GM23248 (cell line): ENCODE measurements at regions not wholly inside any gene's neighbourhood (a gene's known extent, or its start where the extent isn't known, plus 50 kb on each side); places are given as distances from the start of the nearest gene placed in this dataset.

Experiments used
- DNase-seq: peaks from one replicate; pipeline ENCODE4 v3.0.0-alpha.2; 2015
- H2AFZ ChIP-seq: fragments of 200-600 bp; sonication (generic); 2 replicates; pipeline ENCODE4 v1.6.1; 2016; ENCODE audit warnings: antibody characterized with exemption
- H3F3A ChIP-seq: fragments of 200-600 bp; sonication (generic); 2 replicates; pipeline ENCODE4 v1.6.1; 2016; ENCODE audit warnings: mild to moderate bottlenecking, antibody characterized with exemption, mixed run types; ENCODE audit not compliant: insufficient read depth
- H3K27ac ChIP-seq: fragments of 200-600 bp; sonication (generic); 2 replicates; pipeline ENCODE4 v1.5.1; 2016; ENCODE audit warnings: mild to moderate bottlenecking
- H3K27me3 ChIP-seq: fragments of 200-600 bp; sonication (generic); replicated peaks from 2 replicates; pipeline ENCODE4 v1.6.1; 2016; ENCODE audit warnings: mild to moderate bottlenecking; ENCODE audit not compliant: insufficient read depth
- H3K36me3 ChIP-seq: fragments of 200-600 bp; sonication (generic); 2 replicates; pipeline ENCODE4 v1.6.1; 2016; ENCODE audit warnings: low read depth, mild to moderate bottlenecking
- H3K4me1 ChIP-seq: fragments of 200-600 bp; sonication (generic); 2 replicates; pipeline ENCODE4 v1.6.1; 2016; ENCODE audit warnings: mild to moderate bottlenecking; ENCODE audit not compliant: insufficient read depth
- H3K4me2 ChIP-seq: fragments of 200-600 bp; sonication (generic); one replicate; pipeline ENCODE4 v1.6.1; 2016; ENCODE audit warnings: mild to moderate bottlenecking; ENCODE audit not compliant: unreplicated experiment
- H3K4me3 ChIP-seq: fragments of 200-600 bp; sonication (generic); 2 replicates; pipeline ENCODE4 v1.5.1; 2016; ENCODE audit warnings: mild to moderate bottlenecking
- H3K79me2 ChIP-seq: fragments of 200-600 bp; sonication (generic); 2 replicates; pipeline ENCODE4 v1.6.1; 2016; ENCODE audit warnings: mild to moderate bottlenecking; ENCODE audit not compliant: insufficient read depth
- H3K9ac ChIP-seq: fragments of 200-600 bp; sonication (generic); 2 replicates; pipeline ENCODE4 v1.6.1; 2016; ENCODE audit warnings: mild to moderate bottlenecking
- H3K9me2 ChIP-seq: fragments of 200-600 bp; sonication (generic); 2 replicates; pipeline ENCODE4 v1.6.1; 2016; ENCODE audit warnings: mixed run types, mild to moderate bottlenecking, moderate library complexity; ENCODE audit not compliant: insufficient read depth
- H3K9me3 ChIP-seq: fragments of 200-600 bp; sonication (generic); one replicate; pipeline ENCODE4 v1.6.1; 2017; ENCODE audit warnings: low read depth
- H4K20me1 ChIP-seq: fragments of 200-600 bp; sonication (generic); 2 replicates; pipeline ENCODE4 v1.6.0; 2016; ENCODE audit not compliant: insufficient read depth
- EZH2 ChIP-seq: fragments of 200-600 bp; sonication (generic); IDR thresholded peaks from 2 replicates; pipeline ENCODE4 v1.6.1; 2018; ENCODE audit warnings: antibody characterized with exemption, mild to moderate bottlenecking; ENCODE audit not compliant: insufficient read depth, poor library complexity, severe bottlenecking
- EZH2phosphoT487 ChIP-seq: fragments of 200-600 bp; sonication (generic); IDR thresholded peaks from 2 replicates; pipeline ENCODE4 v1.6.1; 2018; ENCODE audit warnings: antibody characterized with exemption, moderate library complexity, mild to moderate bottlenecking, low read depth; ENCODE audit not compliant: insufficient read depth
- WGBS, 2 experiments: methylation state at CpG; one replicate each; pipeline ENCODE4 v1.1.6; 2015 to 2017; ENCODE audit warnings: low lambda C conversion rate in 2 of 2, low coverage in 1 of 2; ENCODE audit errors: missing lambda C conversion rate in 2 of 2; 5-methylcytosine and 5-hydroxymethylcytosine counted together
- in situ Hi-C: fragments of 300-500 bp; cut with MboI; formaldehyde crosslinking; loops from 2 replicates; pipeline ENCODE4 v1.15.0; 2020

DNA sequence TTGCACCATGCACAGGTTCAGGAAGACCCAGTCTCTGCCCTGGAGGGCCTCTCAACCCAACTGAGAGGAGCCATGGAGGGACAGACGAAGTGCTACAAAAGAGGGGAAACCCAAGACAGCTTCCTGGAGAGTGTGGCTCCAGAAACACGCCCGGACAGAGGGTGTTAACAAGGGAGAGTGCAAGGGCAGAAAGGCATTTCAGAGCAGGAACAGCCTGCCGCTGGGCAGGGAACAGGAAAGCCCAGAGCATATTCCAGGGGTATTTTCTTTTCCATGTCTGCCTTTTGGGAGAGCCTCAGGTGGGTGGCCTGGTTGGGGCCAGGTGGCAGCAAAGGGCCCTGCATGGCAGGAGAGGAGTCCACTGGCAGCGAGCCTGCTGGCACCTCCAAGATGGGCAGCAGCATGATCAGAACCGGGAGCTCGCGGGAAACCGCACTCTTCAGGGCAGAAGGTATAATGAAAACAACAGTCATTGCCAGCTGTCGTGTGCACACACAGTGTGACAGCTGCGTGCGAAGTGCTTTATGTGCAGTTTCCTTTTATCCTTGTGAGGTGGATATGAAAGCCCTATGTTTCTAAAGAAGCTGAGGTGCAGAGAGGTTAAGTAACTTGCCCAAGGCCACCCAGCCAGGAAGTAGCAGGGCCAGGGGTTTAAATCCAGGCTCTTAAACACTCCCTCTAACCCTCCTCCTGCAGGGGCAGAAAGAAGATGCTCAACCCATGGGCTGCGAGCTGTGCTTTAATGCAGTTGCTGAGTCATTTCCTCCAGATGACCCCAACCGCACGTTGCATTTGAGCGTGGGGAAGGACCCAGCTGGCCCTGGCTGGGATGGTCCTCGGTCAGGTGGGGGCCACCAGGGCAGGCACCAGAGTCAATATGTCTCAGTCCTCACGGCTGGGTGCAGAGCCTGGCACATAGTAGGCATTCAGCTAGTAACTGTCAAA lies 128.6 kb downstream of the OAT start:
- H3K27ac ChIP-seq = no peak overlapping the region
- in situ Hi-C loops = no loop called here

DNA sequence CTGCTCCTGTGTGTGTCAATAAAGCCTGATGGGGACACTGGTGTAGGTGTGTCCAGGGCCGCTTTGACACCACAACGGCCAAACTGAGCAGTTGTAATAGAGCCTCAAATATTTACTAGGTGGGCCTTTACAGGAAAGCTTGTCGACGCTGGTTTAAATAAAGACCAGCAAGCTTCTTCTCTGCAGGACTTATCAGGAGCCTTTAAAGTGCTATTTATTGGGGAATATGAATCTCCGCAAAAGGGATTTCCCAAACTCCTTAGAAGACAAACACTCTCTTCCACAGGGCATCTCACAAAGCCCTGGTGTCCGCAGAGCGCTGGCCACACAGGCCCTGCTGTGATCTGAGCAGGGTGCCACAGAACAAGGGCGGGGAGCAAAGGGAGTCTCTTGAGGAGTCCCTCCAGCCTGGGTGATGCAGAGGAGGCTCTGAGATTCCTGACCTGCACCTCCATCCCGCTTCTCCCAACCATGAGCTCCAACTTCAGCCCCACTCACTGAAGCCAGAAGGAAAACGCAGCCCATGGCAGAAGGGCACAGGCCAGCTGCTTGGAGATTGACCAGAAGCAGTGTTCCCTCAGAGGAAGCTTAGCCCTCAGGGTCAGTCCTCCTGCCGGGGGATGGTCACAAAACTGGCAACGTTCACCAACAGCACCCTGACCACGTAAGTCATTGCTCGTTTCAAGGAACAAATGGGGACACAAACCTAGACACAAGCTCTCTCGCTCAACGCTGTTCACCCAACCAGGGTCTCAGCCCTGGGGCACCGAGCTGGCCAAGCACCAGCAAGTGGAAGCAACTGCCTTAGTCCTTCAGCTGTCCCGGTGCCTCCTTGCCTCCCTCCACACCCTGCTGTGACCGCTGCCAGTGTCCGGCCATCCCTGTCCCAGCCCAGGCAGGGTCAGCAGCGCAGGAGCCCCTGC lies 129.5 kb downstream of the OAT start:
- no peak overlapping the region for H3K27ac ChIP-seq
- no peaks in the 10 kb centered on the region for H3K9me3 ChIP-seq
- H3K4me1 ChIP-seq = no peaks in the 10 kb centered on the region
- no peaks in the 10 kb centered on the region for H3K79me2 ChIP-seq
- no peak overlapping the region for H2AFZ ChIP-seq
- in situ Hi-C loops = no loop called here
- TF ChIP-seq EZH2phosphoT487 (no peak), EZH2 (no peak)
- no peak for DNase-seq
- H4K20me1 ChIP-seq = no peaks in the 10 kb centered on the region
- H3K36me3 ChIP-seq = no peaks in the 10 kb centered on the region
- 51 to 54% methylated on average over 21 of the region's 21 CpGs for WGBS, 2 experiments
- no peaks in the 10 kb centered on the region for H3K9me2 ChIP-seq
- no peak overlapping the region for H3K9ac ChIP-seq
- 0 out of 2 replicates have a peak, but pooled peaks cover 7% of the 10 kb centered on the region for H3K27me3 ChIP-seq
- no peaks in the 10 kb centered on the region for H3F3A ChIP-seq
- H3K4me2 ChIP-seq = no peak overlapping the region
- H3K4me3 ChIP-seq = no peak overlapping the region

More for the DNA sequence above, 128.6 kb downstream of the OAT start:
- H4K20me1 ChIP-seq = no peaks in the 10 kb centered on the region
- H3K27me3 ChIP-seq = 0 out of 2 replicates have a peak, but pooled peaks cover under 1% of the 10 kb centered on the region
- H3F3A ChIP-seq = no peaks in the 10 kb centered on the region
- no peaks in the 10 kb centered on the region for H3K36me3 ChIP-seq
- H3K9me2 ChIP-seq = no peaks in the 10 kb centered on the region
- no peaks in the 10 kb centered on the region for H3K4me1 ChIP-seq
- H3K4me2 ChIP-seq = no peak overlapping the region
- 39 to 44% methylated on average over 18 of the region's 18 CpGs for WGBS, 2 experiments
- H3K79me2 ChIP-seq = no peaks in the 10 kb centered on the region
- H3K9ac ChIP-seq = no peak overlapping the region
- H2AFZ ChIP-seq = no peak overlapping the region
- TF ChIP-seq EZH2 = no peak
- TF ChIP-seq EZH2phosphoT487 = no peak
- H3K4me3 ChIP-seq = no peak overlapping the region
- no peaks in the 10 kb centered on the region for H3K9me3 ChIP-seq
- no peak for DNase-seq

DNA sequence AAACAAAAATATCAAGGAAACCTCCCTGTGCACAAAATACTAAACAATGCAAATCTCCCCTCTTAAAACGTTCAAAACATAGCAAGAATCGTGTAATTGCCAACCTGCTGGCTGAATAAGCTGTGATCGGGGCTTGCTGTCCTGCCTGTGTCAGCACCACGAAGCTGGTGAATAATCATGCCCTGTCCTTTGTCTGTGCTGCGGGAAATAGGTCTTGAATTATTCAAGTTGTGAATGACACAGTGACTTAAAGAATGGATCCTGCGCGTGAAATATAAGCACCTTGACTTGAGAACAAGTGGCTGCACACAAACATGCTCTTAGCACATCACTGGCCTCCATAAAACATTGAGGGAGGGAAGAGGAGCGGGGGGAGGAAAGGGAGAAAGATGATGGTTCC lies 130.2 kb downstream of the OAT start:
- TF ChIP-seq EZH2phosphoT487 = no peak
- TF ChIP-seq EZH2 = no peak
- no peaks in the 10 kb centered on the region for H4K20me1 ChIP-seq
- H3K79me2 ChIP-seq = no peaks in the 10 kb centered on the region
- no peaks in the 10 kb centered on the region for H3K9me2 ChIP-seq
- no peaks in the 10 kb centered on the region for H3K36me3 ChIP-seq
- H3K27me3 ChIP-seq = 0 out of 2 replicates have a peak, but pooled peaks cover 7% of the 10 kb centered on the region
- H3K9me3 ChIP-seq = no peaks in the 10 kb centered on the region
- no peak for DNase-seq
- H3K9ac ChIP-seq = no peak overlapping the region
- no peak overlapping the region for H3K4me2 ChIP-seq
- in situ Hi-C loops = no loop called here
- H3F3A ChIP-seq = no peaks in the 10 kb centered on the region
- H3K27ac ChIP-seq = no peak overlapping the region
- H2AFZ ChIP-seq = no peak overlapping the region
- H3K4me1 ChIP-seq = no peaks in the 10 kb centered on the region
- no peak overlapping the region for H3K4me3 ChIP-seq
- WGBS, 2 experiments = 45% methylated on average over 8 of the region's 8 CpGs

DNA sequence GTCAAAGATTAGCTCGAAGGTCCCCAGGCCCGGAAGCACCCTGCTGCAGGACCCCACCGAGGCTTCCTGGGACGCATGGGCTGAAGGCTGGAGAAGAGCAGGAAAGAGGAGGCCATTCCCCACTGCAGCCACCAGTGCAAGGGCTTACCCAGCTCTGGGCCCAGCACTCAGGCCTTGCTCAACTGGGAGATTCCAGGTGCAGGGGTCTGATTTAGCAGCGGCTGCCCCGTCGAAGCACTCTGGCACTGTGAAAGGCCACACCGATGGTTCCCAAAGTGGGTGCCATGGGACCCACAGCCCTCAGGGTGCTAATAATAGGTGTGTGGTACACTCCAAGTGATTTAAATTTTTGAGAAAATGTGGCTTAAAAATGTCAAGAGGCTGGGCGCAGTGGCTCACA lies 130.9 kb downstream of the OAT start:
- H3K27me3 ChIP-seq = 0 out of 2 replicates have a peak, but pooled peaks cover 7% of the 10 kb centered on the region
- no peaks in the 10 kb centered on the region for H3K36me3 ChIP-seq
- no peaks in the 10 kb centered on the region for H3K79me2 ChIP-seq
- H3K4me1 ChIP-seq = no peaks in the 10 kb centered on the region
- TF ChIP-seq EZH2phosphoT487 (no peak), EZH2 (no peak)
- H3K9me2 ChIP-seq = no peaks in the 10 kb centered on the region
- no peak overlapping the region for H3K4me3 ChIP-seq
- no peak overlapping the region for H3K4me2 ChIP-seq
- H3F3A ChIP-seq = no peaks in the 10 kb centered on the region
- no peak for DNase-seq
- no peak overlapping the region for H3K27ac ChIP-seq
- 51 to 55% methylated on average over 9 of the region's 9 CpGs for WGBS, 2 experiments
- H4K20me1 ChIP-seq = no peaks in the 10 kb centered on the region
- in situ Hi-C loops = no loop called here
- no peak overlapping the region for H2AFZ ChIP-seq
- H3K9ac ChIP-seq = no peak overlapping the region
- no peaks in the 10 kb centered on the region for H3K9me3 ChIP-seq
